ENCODE measurements at regions not wholly inside any gene's neighbourhood (a gene's known extent, or its start where the extent isn't known, plus 50 kb on each side); places are given as distances from the start of the nearest gene placed in this dataset.

- Histone ChIP-seq H3K36me3 (ENCODE audit: control insufficient read depth, low read length) (no peaks in the 10 kb centered on the region), H3K27me3 (ENCODE audit: control insufficient read depth, low read length) (no peaks in the 10 kb centered on the region), H3K79me2 (ENCODE audit: control insufficient read depth, low read length) (no peaks in the 10 kb centered on the region), H3K9me2 (replicated peaks; ENCODE audit: control insufficient read depth, low read length) (no peaks in the 10 kb centered on the region), H3F3A (ENCODE audit: control insufficient read depth, insufficient read depth) (no peaks in the 10 kb centered on the region), H3K4me1 (ENCODE audit: control insufficient read depth, low read length) (peaks cover 6% of the 10 kb centered on the region; the same call in 1 of the 2 replicates), H4K20me1 (ENCODE audit: control insufficient read depth, insufficient read depth, low read depth, low read length) (no peaks in the 10 kb centered on the region), H3K4me2 (ENCODE audit: low read length) (no peak overlapping the region), H3K9me3 (ENCODE audit: control insufficient read depth, insufficient read depth, low read length) (peaks cover under 1% of the 10 kb centered on the region; the same call in 1 of the 2 replicates), H3K4me3 (ENCODE audit: low read length) (no peak overlapping the region), H3K27ac (ENCODE audit: low read depth, low read length) (no peak overlapping the region)
- TF ChIP-seq CTCF (IDR thresholded peaks at IDR 0.05; ENCODE audit: low read depth, low read length, poor library complexity, severe bottlenecking) (no peak), EZH2phosphoT487 (IDR thresholded peaks at IDR 0.05; ENCODE audit: borderline replicate concordance, low read length) (no peak)
Measured at GRCh38 chr3:112751061-112751460, 95.6 kb downstream of the CD200R1L start.

- no peaks in the 10 kb centered on the region for H3F3A ChIP-seq (ENCODE audit: control insufficient read depth, insufficient read depth)
- TF ChIP-seq CTCF (IDR thresholded peaks at IDR 0.05; ENCODE audit: low read depth, low read length, poor library complexity, severe bottlenecking) (no peak), EZH2phosphoT487 (IDR thresholded peaks at IDR 0.05; ENCODE audit: borderline replicate concordance, low read length) (no peak)
- peaks cover 6% of the 10 kb centered on the region; the same call in 1 of the 2 replicates for H3K4me1 ChIP-seq (ENCODE audit: control insufficient read depth, low read length)
- H3K9me2 ChIP-seq (replicated peaks; ENCODE audit: control insufficient read depth, low read length) = no peaks in the 10 kb centered on the region
- no peak overlapping the region for H3K4me2 ChIP-seq (ENCODE audit: low read length)
- H3K36me3 ChIP-seq (ENCODE audit: control insufficient read depth, low read length) = no peaks in the 10 kb centered on the region
- H3K79me2 ChIP-seq (ENCODE audit: control insufficient read depth, low read length) = no peaks in the 10 kb centered on the region
- no peaks in the 10 kb centered on the region for H3K9me3 ChIP-seq (ENCODE audit: control insufficient read depth, insufficient read depth, low read length)
- H3K4me3 ChIP-seq (ENCODE audit: low read length) = no peak overlapping the region
- no peak overlapping the region for H3K27ac ChIP-seq (ENCODE audit: low read depth, low read length)
- no peaks in the 10 kb centered on the region for H4K20me1 ChIP-seq (ENCODE audit: control insufficient read depth, insufficient read depth, low read depth, low read length)
- H3K27me3 ChIP-seq (ENCODE audit: control insufficient read depth, low read length) = no peaks in the 10 kb centered on the region
Measured at GRCh38 chr3:112747624-112748023, 99.0 kb downstream of the CD200R1L start.

- Histone ChIP-seq H3K4me3 (ENCODE audit: low read length) (no peak overlapping the region), H3K79me2 (ENCODE audit: control insufficient read depth, low read length) (no peaks in the 10 kb centered on the region), H3K4me2 (ENCODE audit: low read length) (no peak overlapping the region), H3K9me3 (ENCODE audit: control insufficient read depth, insufficient read depth, low read length) (no peaks in the 10 kb centered on the region), H3K27me3 (ENCODE audit: control insufficient read depth, low read length) (no peaks in the 10 kb centered on the region), H4K20me1 (ENCODE audit: control insufficient read depth, insufficient read depth, low read depth, low read length) (no peaks in the 10 kb centered on the region), H3K4me1 (ENCODE audit: control insufficient read depth, low read length) (peaks cover 6% of the 10 kb centered on the region; the same call in 1 of the 2 replicates), H3K9me2 (replicated peaks; ENCODE audit: control insufficient read depth, low read length) (no peaks in the 10 kb centered on the region), H3F3A (ENCODE audit: control insufficient read depth, insufficient read depth) (no peaks in the 10 kb centered on the region), H3K36me3 (ENCODE audit: control insufficient read depth, low read length) (no peaks in the 10 kb centered on the region), H3K27ac (ENCODE audit: low read depth, low read length) (no peak overlapping the region)
- no peak for TF ChIP-seq CTCF (IDR thresholded peaks at IDR 0.05; ENCODE audit: low read depth, low read length, poor library complexity, severe bottlenecking)
Measured at GRCh38 chr3:112746675-112747280, 99.9 kb downstream of the CD200R1L start.
